Testis (tissue), 2 donors: ENCODE measurements at regions not wholly inside any gene's neighbourhood (a gene's known extent, or its start where the extent isn't known, plus 50 kb on each side); places are given as distances from the start of the nearest gene placed in this dataset.

Source experiments
- POLR2A ChIP-seq: fragments of 450-650 bp; IDR thresholded peaks from one replicate; pipeline ENCODE4 v1.6.1; 2017; ENCODE audit warnings: antibody characterized with exemption, mild to moderate bottlenecking, moderate library complexity
- TF ChIP-seq, protein P1 (sequence below), 3 experiments: fragments of 450-650 bp in 2 of 3; fragments of 200-600 bp in 1 of 3; sonication (generic) in 1 of 3; IDR thresholded peaks; one replicate each; pipeline ENCODE4 v1.5.1; 2016 to 2019; ENCODE audit warnings: antibody characterized with exemption in 3 of 3, mild to moderate bottlenecking in 2 of 3, moderate library complexity in 1 of 3

DNA sequence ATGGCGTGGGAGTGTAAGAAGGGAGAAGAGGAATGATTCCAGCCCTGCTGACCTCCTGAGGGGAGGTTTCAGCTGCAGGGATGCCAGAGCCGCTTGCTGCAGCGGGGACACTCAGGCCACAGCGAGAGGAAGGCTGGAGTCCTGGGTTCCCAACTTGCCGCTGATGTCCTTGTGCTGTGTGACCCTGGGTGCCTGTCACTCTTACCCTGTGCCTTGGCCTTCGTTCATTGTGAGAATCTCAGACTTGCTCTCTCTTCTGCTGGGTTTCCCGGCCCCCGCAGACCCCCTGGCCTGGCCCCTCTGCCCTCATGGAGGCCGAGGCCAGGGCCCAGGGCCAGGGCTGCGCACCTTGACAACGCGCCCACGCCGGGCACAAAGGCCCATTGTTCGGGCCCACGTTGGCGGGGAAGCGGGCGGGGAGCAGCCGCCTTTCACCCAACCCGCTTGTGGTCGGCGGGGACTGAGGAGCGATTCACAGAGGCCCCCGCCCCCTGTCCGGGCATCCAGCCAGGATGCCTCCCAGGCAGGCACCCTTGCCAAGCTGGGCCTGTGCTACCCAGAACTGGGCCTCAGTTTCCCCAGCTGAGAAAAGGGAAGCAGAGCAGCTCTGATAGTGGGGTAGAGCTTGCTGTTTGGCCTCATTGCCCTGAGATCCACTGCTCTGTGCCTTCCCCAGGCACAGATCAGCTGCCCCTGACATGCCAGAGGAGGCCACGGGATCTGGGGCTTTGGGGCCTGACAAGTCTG is 52.4 kb downstream of the CEBPB start:
- TF ChIP-seq, protein P1, sequence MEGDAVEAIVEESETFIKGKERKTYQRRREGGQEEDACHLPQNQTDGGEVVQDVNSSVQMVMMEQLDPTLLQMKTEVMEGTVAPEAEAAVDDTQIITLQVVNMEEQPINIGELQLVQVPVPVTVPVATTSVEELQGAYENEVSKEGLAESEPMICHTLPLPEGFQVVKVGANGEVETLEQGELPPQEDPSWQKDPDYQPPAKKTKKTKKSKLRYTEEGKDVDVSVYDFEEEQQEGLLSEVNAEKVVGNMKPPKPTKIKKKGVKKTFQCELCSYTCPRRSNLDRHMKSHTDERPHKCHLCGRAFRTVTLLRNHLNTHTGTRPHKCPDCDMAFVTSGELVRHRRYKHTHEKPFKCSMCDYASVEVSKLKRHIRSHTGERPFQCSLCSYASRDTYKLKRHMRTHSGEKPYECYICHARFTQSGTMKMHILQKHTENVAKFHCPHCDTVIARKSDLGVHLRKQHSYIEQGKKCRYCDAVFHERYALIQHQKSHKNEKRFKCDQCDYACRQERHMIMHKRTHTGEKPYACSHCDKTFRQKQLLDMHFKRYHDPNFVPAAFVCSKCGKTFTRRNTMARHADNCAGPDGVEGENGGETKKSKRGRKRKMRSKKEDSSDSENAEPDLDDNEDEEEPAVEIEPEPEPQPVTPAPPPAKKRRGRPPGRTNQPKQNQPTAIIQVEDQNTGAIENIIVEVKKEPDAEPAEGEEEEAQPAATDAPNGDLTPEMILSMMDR (IDR thresholded peaks at IDR 0.05) = no peak
- no peak for TF ChIP-seq POLR2A
